H1 (cell line): ENCODE measurements at regions not wholly inside any gene's neighbourhood (a gene's known extent, or its start where the extent isn't known, plus 50 kb on each side); places are given as distances from the start of the nearest gene placed in this dataset.

Source experiments
- SAP30 ChIP-seq: fragments of 300-600 bp; sonication (generic); IDR thresholded peaks from 2 replicates; pipeline ENCODE4 v1.7.1; 2012; ENCODE audit warnings: low read length, moderate library complexity, mild to moderate bottlenecking, inconsistent platforms; ENCODE audit not compliant: insufficient read depth, insufficient replicate concordance

- no peak for TF ChIP-seq SAP30
Observed at GRCh38 chr1:5611431-5611830, 380.8 kb downstream of the NPHP4 start (continued).
